DOHH2 (cell line): ENCODE measurements at regions not wholly inside any gene's neighbourhood (a gene's known extent, or its start where the extent isn't known, plus 50 kb on each side); places are given as distances from the start of the nearest gene placed in this dataset.

Experiments used
- CTCF ChIP-seq: fragments of 200-600 bp; sonication (generic); IDR thresholded peaks from one replicate; pipeline ENCODE4 v1.5.1; 2014; ENCODE audit warnings: antibody characterized with exemption, mild to moderate bottlenecking, low read depth, low read length; ENCODE audit not compliant: poor library complexity, severe bottlenecking
- EZH2phosphoT487 ChIP-seq: fragments of 200-600 bp; sonication (generic); IDR thresholded peaks from 2 replicates; pipeline ENCODE4 v1.6.1; 2017; ENCODE audit warnings: borderline replicate concordance, mild to moderate bottlenecking, antibody characterized with exemption, low read length, moderate library complexity, mixed read lengths

DNA sequence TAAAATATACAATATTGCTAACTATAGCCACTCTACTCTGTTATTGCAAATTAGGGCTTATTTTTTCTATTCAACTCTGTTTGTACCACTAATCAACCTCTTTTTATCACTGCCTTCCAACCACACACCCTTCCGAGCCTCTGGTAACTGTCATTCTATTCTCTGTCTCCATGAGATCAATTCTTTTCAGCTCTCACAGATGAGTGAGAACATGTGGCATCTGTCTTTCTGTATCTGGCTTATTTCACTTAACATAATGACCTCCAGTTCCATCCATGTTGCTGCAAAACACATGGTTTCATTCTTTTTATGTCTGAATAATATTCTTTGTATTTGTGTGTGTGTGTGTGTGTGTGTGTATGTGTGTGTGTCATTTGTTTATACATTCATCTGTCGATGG, 350.1 kb upstream of the DACH1 start:
- TF ChIP-seq CTCF (no peak), EZH2phosphoT487 (no peak)
